ENCODE measurements at regions not wholly inside any gene's neighbourhood (a gene's known extent, or its start where the extent isn't known, plus 50 kb on each side); places are given as distances from the start of the nearest gene placed in this dataset.

DNA sequence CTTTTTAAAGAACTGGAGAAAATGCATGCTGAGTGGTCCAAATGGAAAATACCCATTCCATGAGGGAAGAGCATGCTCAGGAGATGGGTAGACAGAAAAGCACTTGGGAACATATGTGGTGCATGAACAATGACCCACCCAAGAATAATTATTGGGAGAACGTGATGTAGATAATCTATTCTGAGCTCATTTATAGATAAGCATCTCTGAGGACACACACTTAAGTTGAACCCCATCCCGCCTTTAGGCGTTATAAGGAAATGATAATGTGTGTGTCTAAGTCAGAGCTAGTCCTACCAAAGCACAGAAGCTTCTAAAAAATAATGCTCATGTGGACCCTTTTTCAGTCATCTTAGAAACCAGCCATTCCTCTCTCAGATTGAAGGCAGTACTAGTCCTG is 189.9 kb downstream of the KTN1 start:
- TF ChIP-seq ZNF274 (IDR thresholded peaks at IDR 0.05; ENCODE audit: low read depth, low read length) (no peak), SUZ12 (IDR thresholded peaks at IDR 0.05; ENCODE audit: extremely low read depth, insufficient read depth, insufficient read length) (no peak), YY1 (IDR thresholded peaks at IDR 0.05; ENCODE audit: insufficient read depth, insufficient read length) (no peak)
